ENCODE measurements at regions not wholly inside any gene's neighbourhood (a gene's known extent, or its start where the extent isn't known, plus 50 kb on each side); places are given as distances from the start of the nearest gene placed in this dataset.

DNA sequence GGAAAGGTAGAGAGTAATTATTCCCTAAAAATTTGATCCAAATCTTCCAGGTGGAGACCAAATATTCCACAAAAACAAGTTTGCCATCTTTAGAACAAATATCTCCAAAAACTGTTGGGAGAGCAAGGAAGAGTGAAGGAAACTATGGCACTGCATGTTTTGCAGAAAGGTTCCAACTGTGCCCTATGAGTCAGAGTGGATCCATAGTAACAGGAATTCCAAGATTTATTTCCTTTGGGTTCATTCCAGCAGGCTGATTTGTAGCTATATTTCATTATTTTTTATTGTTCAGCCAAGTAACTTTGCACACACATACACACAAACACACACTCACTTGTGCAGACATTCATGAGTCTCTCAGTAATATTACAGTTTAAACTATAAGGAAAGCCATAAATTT, 459.7 kb upstream of the EPHA6 start:
- Histone ChIP-seq H3K9me1 (replicated peaks; ENCODE audit: control insufficient read depth, extremely low read depth, insufficient read depth, low read length) (no peaks in the 10 kb centered on the region), H3K4me1 (ENCODE audit: control insufficient read depth, extremely low read depth, insufficient read depth, low read length) (peaks cover 20% of the 10 kb centered on the region), H3K4me2 (ENCODE audit: insufficient read depth, low read length) (peak overlapping the region; percentile 51), H3K79me2 (ENCODE audit: control insufficient read depth, insufficient read depth, low read length) (no peaks in the 10 kb centered on the region), H3K4me3 (replicated peaks in 1 of 3; ENCODE audit: insufficient read depth in 1 of 3, low read depth in 1 of 3, low read length in 3 of 3) (no peak overlapping the region), H3K9ac (replicated peaks; ENCODE audit: extremely low read depth, insufficient read depth, low read length) (no peak overlapping the region), H3K36me3 (ENCODE audit: control insufficient read depth in 2 of 2, extremely low read depth in 1 of 2, insufficient read depth in 2 of 2, low read length in 2 of 2) (no peaks in the 10 kb centered on the region), H4K20me1 (replicated peaks; ENCODE audit: control insufficient read depth, extremely low read depth, insufficient read depth, low read length) (no peaks in the 10 kb centered on the region), H2AFZ (ENCODE audit: low read depth, low read length) (no peak overlapping the region), H3K9me3 (replicated peaks; ENCODE audit: control insufficient read depth, insufficient read depth, low read length) (no peaks in the 10 kb centered on the region), H3K27ac (ENCODE audit: insufficient read depth, low read depth, low read length) (no peak overlapping the region), H3K27me3 (ENCODE audit: control insufficient read depth in 2 of 2, insufficient read depth in 2 of 2, low read length in 2 of 2) (no peaks in the 10 kb centered on the region)
- peak; percentile 77 for FAIRE-seq
- POLR2A ChIA-PET = no interaction called here
- TF ChIP-seq EZH2 (IDR thresholded peaks at IDR 0.05; ENCODE audit: borderline replicate concordance, low read depth, low read length, severe bottlenecking) (no peak), FOS (IDR thresholded peaks at IDR 0.05; ENCODE audit: borderline replicate concordance, insufficient read depth, low read length) (peak; percentile 82), GATA2 (IDR thresholded peaks at IDR 0.05; ENCODE audit: insufficient read depth, insufficient read length, low read depth, low read length) (peak; percentile 15), JUN (IDR thresholded peaks at IDR 0.05; ENCODE audit: borderline replicate concordance, insufficient read depth, insufficient read length, low read depth) (peak; percentile 43), POLR2AphosphoS5 (IDR thresholded peaks at IDR 0.05; ENCODE audit: insufficient read depth, low read depth, low read length) (peak; percentile 23)
- DNase-seq (ENCODE audit: low read depth, low spot score) = peak; percentile 89
- BruUV-seq (replicated peaks) = no TSS peak
- intact Hi-C loops (cut with micrococcal nuclease) (loop anchor here (2.0 kb wide), 1 partner anchor 88 kb away; no protein-coding TSS in a partner anchor), dilution Hi-C loops (cut with MboI; ENCODE audit: extremely low pct_ligation_motif_present, low sequenced_read_pairs) (no loop called here)
- CTCF ChIA-PET = interaction anchor here (1.2 to 1.5 kb wide), 2 partner anchors 15 to 20 kb away, joined by 4 read pairs; no protein-coding TSS in a partner anchor

DNA sequence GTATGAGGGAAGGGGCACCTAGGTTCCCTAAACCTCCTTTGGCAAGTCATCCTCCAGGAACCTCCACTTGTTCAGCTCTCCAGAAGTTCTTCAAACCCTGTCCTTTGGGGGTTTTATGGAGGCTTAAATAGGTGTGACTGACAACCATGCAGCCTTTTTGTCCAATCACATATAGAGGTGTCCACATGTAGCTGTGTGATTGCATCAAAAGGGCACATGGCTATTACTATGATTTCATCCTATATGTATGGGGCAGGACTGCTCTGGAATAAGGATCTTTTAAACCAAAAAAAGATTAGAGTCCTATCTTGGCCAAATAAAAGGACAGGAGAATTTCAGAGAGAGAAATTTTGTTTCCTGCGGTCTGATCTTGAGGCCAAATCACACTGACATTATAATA, 453.2 kb upstream of the EPHA6 start:
- CTCF ChIA-PET = no interaction called here
- DNase-seq (ENCODE audit: low read depth, low spot score) (no peak), FAIRE-seq (no peak)
- H4K20me1 ChIP-seq (replicated peaks; ENCODE audit: control insufficient read depth, extremely low read depth, insufficient read depth, low read length) = no peaks in the 10 kb centered on the region
- H3K27me3 ChIP-seq (ENCODE audit: control insufficient read depth in 2 of 2, insufficient read depth in 2 of 2, low read length in 2 of 2) = no peaks in the 10 kb centered on the region
- no peak for TF ChIP-seq MYC (IDR thresholded peaks at IDR 0.05; ENCODE audit: low read depth, low read length)
- TF ChIP-seq FOS (IDR thresholded peaks at IDR 0.05; ENCODE audit: borderline replicate concordance, insufficient read depth, low read length) = no peak
- TF ChIP-seq, protein P1, sequence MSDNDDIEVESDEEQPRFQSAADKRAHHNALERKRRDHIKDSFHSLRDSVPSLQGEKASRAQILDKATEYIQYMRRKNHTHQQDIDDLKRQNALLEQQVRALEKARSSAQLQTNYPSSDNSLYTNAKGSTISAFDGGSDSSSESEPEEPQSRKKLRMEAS (IDR thresholded peaks at IDR 0.05; ENCODE audit: insufficient read depth, insufficient read length) = no peak
- TF ChIP-seq GATA2 (IDR thresholded peaks at IDR 0.05; ENCODE audit: insufficient read depth, insufficient read length, low read depth, low read length) = no peak
- TF ChIP-seq JUN (IDR thresholded peaks at IDR 0.05; ENCODE audit: borderline replicate concordance, insufficient read depth, insufficient read length, low read depth) = no peak
- TF ChIP-seq POLR2AphosphoS5 (IDR thresholded peaks at IDR 0.05; ENCODE audit: insufficient read depth, low read depth, low read length) = no peak
- no peak for TF ChIP-seq EZH2 (IDR thresholded peaks at IDR 0.05; ENCODE audit: borderline replicate concordance, low read depth, low read length, severe bottlenecking)
- TF ChIP-seq, protein P2, sequence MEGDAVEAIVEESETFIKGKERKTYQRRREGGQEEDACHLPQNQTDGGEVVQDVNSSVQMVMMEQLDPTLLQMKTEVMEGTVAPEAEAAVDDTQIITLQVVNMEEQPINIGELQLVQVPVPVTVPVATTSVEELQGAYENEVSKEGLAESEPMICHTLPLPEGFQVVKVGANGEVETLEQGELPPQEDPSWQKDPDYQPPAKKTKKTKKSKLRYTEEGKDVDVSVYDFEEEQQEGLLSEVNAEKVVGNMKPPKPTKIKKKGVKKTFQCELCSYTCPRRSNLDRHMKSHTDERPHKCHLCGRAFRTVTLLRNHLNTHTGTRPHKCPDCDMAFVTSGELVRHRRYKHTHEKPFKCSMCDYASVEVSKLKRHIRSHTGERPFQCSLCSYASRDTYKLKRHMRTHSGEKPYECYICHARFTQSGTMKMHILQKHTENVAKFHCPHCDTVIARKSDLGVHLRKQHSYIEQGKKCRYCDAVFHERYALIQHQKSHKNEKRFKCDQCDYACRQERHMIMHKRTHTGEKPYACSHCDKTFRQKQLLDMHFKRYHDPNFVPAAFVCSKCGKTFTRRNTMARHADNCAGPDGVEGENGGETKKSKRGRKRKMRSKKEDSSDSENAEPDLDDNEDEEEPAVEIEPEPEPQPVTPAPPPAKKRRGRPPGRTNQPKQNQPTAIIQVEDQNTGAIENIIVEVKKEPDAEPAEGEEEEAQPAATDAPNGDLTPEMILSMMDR (IDR thresholded peaks at IDR 0.05; ENCODE audit: extremely low read depth in 1 of 2, insufficient read depth in 1 of 2, low read depth in 1 of 2, low read length in 2 of 2) = no peak
- TF ChIP-seq POLR2A (IDR thresholded peaks at IDR 0.05; ENCODE audit: low read depth, low read length) = no peak
- H3K79me2 ChIP-seq (ENCODE audit: control insufficient read depth, insufficient read depth, low read length) = no peaks in the 10 kb centered on the region
- H3K36me3 ChIP-seq (ENCODE audit: control insufficient read depth in 2 of 2, extremely low read depth in 1 of 2, insufficient read depth in 2 of 2, low read length in 2 of 2) = no peaks in the 10 kb centered on the region
- no peak overlapping the region for H3K9ac ChIP-seq (replicated peaks; ENCODE audit: extremely low read depth, insufficient read depth, low read length)
- no peaks in the 10 kb centered on the region for H3K4me1 ChIP-seq (ENCODE audit: control insufficient read depth, extremely low read depth, insufficient read depth, low read length)
- H3K9me3 ChIP-seq (replicated peaks; ENCODE audit: control insufficient read depth, insufficient read depth, low read length) = no peaks in the 10 kb centered on the region
- H3K27ac ChIP-seq (ENCODE audit: insufficient read depth, low read depth, low read length) = no peak overlapping the region
- no peak overlapping the region for H3K4me3 ChIP-seq (replicated peaks in 1 of 3; ENCODE audit: insufficient read depth in 1 of 3, low read depth in 1 of 3, low read length in 3 of 3)
- POLR2A ChIA-PET = no interaction called here
- H2AFZ ChIP-seq (ENCODE audit: low read depth, low read length) = no peak overlapping the region
- BruUV-seq (replicated peaks) = no TSS peak
- intact Hi-C loops (cut with micrococcal nuclease) = no loop called here
- no peak overlapping the region for H3K4me2 ChIP-seq (ENCODE audit: insufficient read depth, low read length)
- dilution Hi-C loops (cut with MboI; ENCODE audit: extremely low pct_ligation_motif_present, low sequenced_read_pairs) = no loop called here
- H3K9me1 ChIP-seq (replicated peaks; ENCODE audit: control insufficient read depth, extremely low read depth, insufficient read depth, low read length) = no peaks in the 10 kb centered on the region

All from endothelial cell of umbilical vein (primary cell).